Activated CD4-positive, alpha-beta T cell treated with anti-CD3 and anti-CD28 coated beads, Interleukin-2, amount 10 ng/mL, durations not matched to agents 7 days and 5 days (primary cell): ENCODE measurements at regions not wholly inside any gene's neighbourhood (a gene's known extent, or its start where the extent isn't known, plus 50 kb on each side); places are given as distances from the start of the nearest gene placed in this dataset.

Experiments used
- CTCF ChIA-PET: fragments of 350-600 bp; sonication (Branson Sonifier 250); formaldehyde crosslinking; loops from one replicate; lab custom pipeline; 2021; ENCODE audit warnings: antibody characterized with exemption; lab: Charles Lee
- POLR2A ChIA-PET: fragments of 350-600 bp; sonication (Branson Sonifier 250); formaldehyde crosslinking; loops from one replicate; lab custom pipeline; 2021; ENCODE audit warnings: antibody characterized with exemption; lab: Charles Lee
- DNase-seq: peaks from one replicate; pipeline ENCODE4 v3.0.0-alpha.2; 2020
- H3K27ac Mint-ChIP-seq: one replicate; pipeline ENCODE4 v1.8.0; 2021; ENCODE audit warnings: mild to moderate bottlenecking, moderate library complexity, mixed read lengths
- H3K27me3 Mint-ChIP-seq: one replicate; pipeline ENCODE4 v1.8.0; 2021; ENCODE audit warnings: mixed read lengths
- H3K36me3 Mint-ChIP-seq: one replicate; pipeline ENCODE4 v1.8.0; 2021; ENCODE audit warnings: low read depth, mixed read lengths
- H3K4me1 Mint-ChIP-seq: one replicate; pipeline ENCODE4 v1.8.0; 2021; ENCODE audit warnings: mixed read lengths
- H3K4me3 Mint-ChIP-seq: one replicate; pipeline ENCODE4 v1.8.0; 2021; ENCODE audit warnings: mild to moderate bottlenecking, moderate library complexity, mixed read lengths
- H3K9me3 Mint-ChIP-seq: one replicate; pipeline ENCODE4 v1.8.0; 2021; ENCODE audit warnings: mixed read lengths

DNA sequence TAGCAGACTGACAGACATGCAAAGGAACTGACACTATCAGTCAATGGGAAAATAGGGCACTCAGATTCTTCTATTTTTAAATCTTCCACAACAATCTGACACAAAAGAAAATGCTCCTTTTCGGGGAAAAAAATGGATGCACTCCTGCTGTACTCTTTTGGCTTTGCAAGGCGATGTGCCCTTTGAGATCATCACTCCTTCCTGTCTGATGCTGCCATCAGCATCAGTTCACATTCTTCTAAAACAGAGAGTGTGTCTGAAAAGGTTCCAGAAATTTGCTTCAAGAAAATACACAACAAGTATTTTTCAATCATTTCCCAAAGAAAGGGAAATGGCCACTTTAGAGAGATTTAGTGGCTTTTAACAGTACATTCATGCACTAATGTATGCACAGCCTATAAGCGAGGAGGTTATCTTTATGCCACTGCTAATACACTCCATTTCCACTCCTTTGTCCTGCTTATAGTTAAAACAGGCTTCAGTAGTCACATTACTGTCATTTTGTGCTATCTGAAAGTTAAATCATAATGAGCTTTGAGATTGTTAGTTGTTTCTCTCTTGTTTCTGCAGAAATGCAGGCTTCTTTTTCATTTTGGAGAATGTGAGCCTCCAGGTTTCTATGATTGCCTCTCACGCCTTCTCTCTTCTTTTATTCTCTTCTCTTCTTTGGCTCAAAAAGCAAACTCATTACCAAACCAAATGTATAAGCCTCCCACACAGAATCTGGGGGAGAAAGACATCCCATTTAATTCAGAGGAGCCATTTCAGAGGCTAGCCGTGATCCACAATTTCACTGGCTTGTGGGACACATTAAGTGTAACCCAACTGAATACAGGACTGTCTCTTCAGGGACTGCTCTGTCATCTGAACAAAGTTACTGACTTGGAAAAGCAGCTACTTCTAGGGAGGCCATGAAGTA lies 110.9 kb upstream of the CCDC196 start:
- H3K4me1 Mint-ChIP-seq, result no peaks in the 10 kb centered on the region
- no peaks in the 10 kb centered on the region for H3K9me3 Mint-ChIP-seq
- DNase-seq, result no peak
- POLR2A ChIA-PET, result no interaction called here
- CTCF ChIA-PET, result no interaction called here
- H3K27ac Mint-ChIP-seq, result no peak overlapping the region
- no peak overlapping the region for H3K4me3 Mint-ChIP-seq
- no peaks in the 10 kb centered on the region for H3K36me3 Mint-ChIP-seq
- H3K27me3 Mint-ChIP-seq, result peaks cover 2% of the 10 kb centered on the region

DNA sequence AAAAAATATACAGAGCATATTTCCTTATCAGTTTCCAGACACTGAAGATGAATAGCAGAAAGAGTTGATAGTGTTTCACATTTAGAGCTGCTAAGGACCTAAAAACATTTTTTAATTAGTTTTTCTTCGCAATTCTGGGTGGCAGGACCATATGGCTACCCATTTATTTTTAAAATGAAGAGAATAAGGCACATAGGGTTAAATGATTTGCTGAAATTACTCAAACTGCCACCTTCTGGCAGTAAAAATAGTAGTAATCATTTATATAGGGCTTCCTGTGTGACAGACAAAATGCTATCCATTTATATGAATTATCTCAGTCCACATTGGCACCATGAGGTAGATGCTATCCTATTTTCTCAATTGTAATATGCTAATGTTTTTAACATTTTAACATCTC lies 108.6 kb upstream of the CCDC196 start:
- H3K9me3 Mint-ChIP-seq, result no peaks in the 10 kb centered on the region
- H3K4me1 Mint-ChIP-seq, result no peaks in the 10 kb centered on the region
- ChIA-PET POLR2A (no interaction called here), CTCF (no interaction called here)
- no peak overlapping the region for H3K27ac Mint-ChIP-seq
- H3K27me3 Mint-ChIP-seq, result peaks cover 2% of the 10 kb centered on the region
- H3K36me3 Mint-ChIP-seq, result no peaks in the 10 kb centered on the region
- DNase-seq, result no peak
- no peak overlapping the region for H3K4me3 Mint-ChIP-seq

- no peaks in the 10 kb centered on the region for H3K36me3 Mint-ChIP-seq
- no peak for DNase-seq
- H3K27me3 Mint-ChIP-seq, result peaks cover 2% of the 10 kb centered on the region
- no peak overlapping the region for H3K4me3 Mint-ChIP-seq
- ChIA-PET POLR2A (no interaction called here), CTCF (interaction anchor here (0.5 kb wide), 1 partner anchor 769 kb away, joined by 3 read pairs; no protein-coding TSS in a partner anchor)
- no peak overlapping the region for H3K27ac Mint-ChIP-seq
- H3K4me1 Mint-ChIP-seq, result no peaks in the 10 kb centered on the region
- no peaks in the 10 kb centered on the region for H3K9me3 Mint-ChIP-seq
Observed at GRCh38 chr14:66378712-66379505, 107.3 kb upstream of the CCDC196 start.

GRCh38 chr14:66380143-66380542 lies 106.0 kb upstream of the CCDC196 start:
- Mint-ChIP-seq H3K4me1 (no peaks in the 10 kb centered on the region), H3K27me3 (peaks cover 2% of the 10 kb centered on the region), H3K36me3 (no peaks in the 10 kb centered on the region), H3K27ac (no peak overlapping the region), H3K9me3 (no peaks in the 10 kb centered on the region), H3K4me3 (no peak overlapping the region)
- ChIA-PET CTCF (no interaction called here), POLR2A (no interaction called here)
- no peak for DNase-seq

- Mint-ChIP-seq H3K4me1 (no peaks in the 10 kb centered on the region), H3K9me3 (no peaks in the 10 kb centered on the region), H3K27me3 (no peaks in the 10 kb centered on the region), H3K27ac (no peak overlapping the region), H3K36me3 (no peaks in the 10 kb centered on the region), H3K4me3 (no peak overlapping the region)
- no peak for DNase-seq
- POLR2A ChIA-PET, result no interaction called here
- CTCF ChIA-PET, result no interaction called here
Observed at GRCh38 chr14:66381755-66382154, 104.4 kb upstream of the CCDC196 start.

DNA sequence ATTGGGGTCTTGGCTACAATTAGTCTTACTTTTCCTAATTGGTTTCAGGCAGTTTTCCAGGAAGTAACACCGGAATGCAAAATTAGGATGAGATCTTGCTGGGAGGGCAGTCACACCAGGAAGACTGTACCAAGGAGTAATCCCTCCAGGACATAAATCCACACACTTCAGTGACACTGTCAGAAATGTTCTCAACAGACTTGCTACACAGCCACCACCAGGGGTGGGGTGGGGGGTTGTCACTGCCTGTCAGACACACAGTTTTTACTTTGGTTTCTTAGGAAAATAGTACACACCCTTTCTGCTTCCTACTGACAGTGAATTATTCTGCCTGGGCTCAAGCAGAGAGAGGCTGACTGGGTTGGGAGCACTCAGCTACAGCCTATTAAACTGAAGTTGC lies 102.9 kb upstream of the CCDC196 start:
- no peaks in the 10 kb centered on the region for H3K9me3 Mint-ChIP-seq
- CTCF ChIA-PET, result no interaction called here
- no peaks in the 10 kb centered on the region for H3K4me1 Mint-ChIP-seq
- POLR2A ChIA-PET, result no interaction called here
- H3K27me3 Mint-ChIP-seq, result no peaks in the 10 kb centered on the region
- H3K4me3 Mint-ChIP-seq, result no peak overlapping the region
- H3K36me3 Mint-ChIP-seq, result no peaks in the 10 kb centered on the region
- H3K27ac Mint-ChIP-seq, result no peak overlapping the region
- DNase-seq, result no peak

GRCh38 chr14:66383771-66384170 lies 102.4 kb upstream of the CCDC196 start:
- Mint-ChIP-seq H3K27ac (no peak overlapping the region), H3K4me1 (no peaks in the 10 kb centered on the region), H3K4me3 (no peak overlapping the region), H3K36me3 (no peaks in the 10 kb centered on the region), H3K27me3 (peaks cover 2% of the 10 kb centered on the region), H3K9me3 (no peaks in the 10 kb centered on the region)
- POLR2A ChIA-PET, result no interaction called here
- CTCF ChIA-PET, result no interaction called here
- no peak for DNase-seq

GRCh38 chr14:66388516-66388915 lies 97.7 kb upstream of the CCDC196 start:
- Mint-ChIP-seq H3K36me3 (no peaks in the 10 kb centered on the region), H3K4me1 (peaks cover 6% of the 10 kb centered on the region), H3K27ac (no peak overlapping the region), H3K9me3 (no peaks in the 10 kb centered on the region), H3K4me3 (no peak overlapping the region), H3K27me3 (peaks cover 16% of the 10 kb centered on the region)
- no peak for DNase-seq
- ChIA-PET POLR2A (no interaction called here), CTCF (no interaction called here)

GRCh38 chr14:66389481-66389880 lies 96.7 kb upstream of the CCDC196 start:
- POLR2A ChIA-PET, result no interaction called here

DNA sequence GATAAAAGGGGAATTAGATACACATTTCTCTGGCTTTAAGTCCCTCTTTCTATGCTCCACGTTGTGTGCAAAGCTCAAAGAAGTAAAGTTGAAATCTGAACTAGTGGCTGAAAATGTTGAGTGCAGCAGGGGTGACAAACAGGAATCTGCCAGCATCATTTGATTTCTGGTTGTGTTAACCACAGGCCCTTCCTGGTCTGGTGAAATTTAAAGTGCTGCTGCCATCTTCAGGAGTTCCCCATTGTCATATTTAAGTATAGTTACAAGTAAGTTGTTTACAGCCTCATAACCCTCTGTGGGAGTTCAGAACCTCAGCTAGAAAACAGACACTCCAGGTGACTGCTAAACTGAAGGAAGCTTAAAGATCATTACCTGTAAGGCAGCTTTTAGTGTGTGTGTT lies 90.9 kb upstream of the CCDC196 start:
- ChIA-PET POLR2A (no interaction called here), CTCF (interaction anchor here (1.3 kb wide), 2 partner anchors 9 to 36 kb away, joined by 3 to 5 read pairs; no protein-coding TSS in a partner anchor)
- DNase-seq, result peak; percentile 58
- no peak overlapping the region for H3K4me3 Mint-ChIP-seq
- peaks cover 9% of the 10 kb centered on the region for H3K4me1 Mint-ChIP-seq
- H3K27me3 Mint-ChIP-seq, result peaks cover 9% of the 10 kb centered on the region
- no peaks in the 10 kb centered on the region for H3K36me3 Mint-ChIP-seq
- no peaks in the 10 kb centered on the region for H3K9me3 Mint-ChIP-seq
- H3K27ac Mint-ChIP-seq, result no peak overlapping the region

More at GRCh38 chr14:66389481-66389880, 96.7 kb upstream of the CCDC196 start:
- H3K27me3 Mint-ChIP-seq, result peaks cover 16% of the 10 kb centered on the region
- DNase-seq, result no peak
- no peaks in the 10 kb centered on the region for H3K36me3 Mint-ChIP-seq
- H3K9me3 Mint-ChIP-seq, result no peaks in the 10 kb centered on the region
- no peak overlapping the region for H3K4me3 Mint-ChIP-seq
- CTCF ChIA-PET, result no interaction called here
- peaks cover 7% of the 10 kb centered on the region for H3K4me1 Mint-ChIP-seq
- no peak overlapping the region for H3K27ac Mint-ChIP-seq

- Mint-ChIP-seq H3K4me3 (no peak overlapping the region), H3K27me3 (peaks cover 9% of the 10 kb centered on the region), H3K9me3 (no peaks in the 10 kb centered on the region), H3K36me3 (no peaks in the 10 kb centered on the region), H3K27ac (no peak overlapping the region), H3K4me1 (peaks cover 9% of the 10 kb centered on the region)
- ChIA-PET CTCF (interaction anchor here (1.3 kb wide), 2 partner anchors 8 to 37 kb away, joined by 3 to 5 read pairs; no protein-coding TSS in a partner anchor), POLR2A (no interaction called here)
- DNase-seq, result no peak
Observed at GRCh38 chr14:66396164-66396563, 90.0 kb upstream of the CCDC196 start.

DNA sequence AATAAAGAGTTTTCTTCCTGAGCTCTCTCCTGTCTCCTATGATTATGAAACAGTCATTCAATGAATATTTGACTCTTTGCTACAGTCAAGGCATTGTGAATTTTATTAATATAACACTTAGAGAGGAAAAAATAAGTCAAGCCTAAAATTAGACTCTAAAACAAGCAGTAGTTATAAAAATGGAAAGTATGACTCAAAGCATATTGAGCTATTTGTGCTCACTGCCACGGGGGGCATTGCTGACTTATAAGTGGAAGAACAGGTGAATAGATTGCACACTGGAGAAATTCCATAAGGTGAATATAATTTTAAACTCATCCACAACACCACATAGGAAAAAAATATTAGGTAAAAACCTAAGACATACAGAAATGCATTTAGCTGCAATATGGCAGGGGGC lies 87.7 kb upstream of the CCDC196 start:
- peaks cover 9% of the 10 kb centered on the region for H3K4me1 Mint-ChIP-seq
- no peaks in the 10 kb centered on the region for H3K27me3 Mint-ChIP-seq
- no peak overlapping the region for H3K27ac Mint-ChIP-seq
- ChIA-PET CTCF (no interaction called here), POLR2A (no interaction called here)
- no peak for DNase-seq
- H3K36me3 Mint-ChIP-seq, result no peaks in the 10 kb centered on the region
- H3K4me3 Mint-ChIP-seq, result no peak overlapping the region
- H3K9me3 Mint-ChIP-seq, result no peaks in the 10 kb centered on the region

GRCh38 chr14:66401449-66402095 lies 84.6 kb upstream of the CCDC196 start:
- Mint-ChIP-seq H3K27ac (no peak overlapping the region), H3K4me1 (no peaks in the 10 kb centered on the region), H3K9me3 (no peaks in the 10 kb centered on the region), H3K36me3 (no peaks in the 10 kb centered on the region), H3K27me3 (no peaks in the 10 kb centered on the region), H3K4me3 (no peak overlapping the region)
- ChIA-PET CTCF (interaction anchor here (0.9 kb wide), 1 partner anchor 11 kb away, joined by 3 read pairs; no protein-coding TSS in a partner anchor), POLR2A (no interaction called here)
- no peak for DNase-seq
